Sigmoid colon (tissue), 6 donors: ENCODE measurements at regions not wholly inside any gene's neighbourhood (a gene's known extent, or its start where the extent isn't known, plus 50 kb on each side); places are given as distances from the start of the nearest gene placed in this dataset.

ENCODE experiments used
- DNase-seq: peaks from one replicate; pipeline ENCODE4 v3.0.0-alpha.2; 2019
- H3K27ac ChIP-seq, 4 donors: fragments of 200-600 bp; sonication (generic); one replicate each; pipeline ENCODE4 v1.5.1; 2016 to 2019; ENCODE audit warnings: mild to moderate bottlenecking in 1 of 4
- H3K27me3 ChIP-seq, 3 donors: fragments of 200-600 bp; sonication (generic); one replicate each; pipeline ENCODE4 v1.5.1; 2019; ENCODE audit warnings: mild to moderate bottlenecking in 1 of 3
- H3K36me3 ChIP-seq, 4 donors: fragments of 200-600 bp; sonication (generic); one replicate each; pipeline ENCODE4 v1.5.1; 2016 to 2019
- H3K4me1 ChIP-seq, 4 donors: fragments of 200-600 bp; sonication (generic); one replicate each; pipeline ENCODE4 v1.5.1; 2017 to 2019
- H3K4me3 ChIP-seq, 4 donors: fragments of 200-600 bp; sonication (generic); one replicate each; pipeline ENCODE4 v1.5.1; 2017 to 2019; ENCODE audit warnings: mild to moderate bottlenecking in 2 of 4, moderate library complexity in 1 of 4
- H3K9me3 ChIP-seq, 4 donors: fragments of 200-600 bp in 3 of 4; sonication (generic) in 3 of 4; one replicate each; pipeline versions ENCODE4 v1.5.1 to v1.6.1; 2013 to 2019
- CTCF ChIP-seq, 4 experiments: fragments of 450-650 bp in 3 of 4; fragments of 200-600 bp in 1 of 4; IDR thresholded peaks; one replicate each; pipeline ENCODE4 v1.5.1; 2016 to 2019; ENCODE audit warnings: antibody characterized with exemption in 4 of 4, mild to moderate bottlenecking in 3 of 4, moderate library complexity in 2 of 4
- EP300 ChIP-seq, 4 donors: sonication (generic); formaldehyde crosslinking; IDR thresholded peaks; one replicate each; pipeline ENCODE4 v1.6.1; 2017; ENCODE audit warnings: antibody characterized with exemption in 4 of 4
- POLR2A ChIP-seq, 2 donors: fragments of 450-650 bp; IDR thresholded peaks; one replicate each; pipeline ENCODE4 v1.6.1; 2016; ENCODE audit warnings: antibody characterized with exemption in 2 of 2, mild to moderate bottlenecking in 2 of 2, moderate library complexity in 2 of 2
- POLR2AphosphoS5 ChIP-seq, 4 donors: sonication (generic); formaldehyde crosslinking; IDR thresholded peaks; one replicate each; pipeline ENCODE4 v1.6.1; 2017; ENCODE audit warnings: antibody characterized with exemption in 4 of 4
- WGBS, 2 donors: extraction: QIAGEN DNeasy Blood & Tissue Kit; methylation state at CpG; one replicate each; pipeline ENCODE4 v1.1.7; 2013; 5-methylcytosine and 5-hydroxymethylcytosine counted together
- intact Hi-C: fragments of 100-400 bp; cut with DNase I; formaldehyde crosslinking; loops from one replicate; pipeline ENCODE4 v1.15.1; 2023
- donor health status: healthy with polysubstance abuse.
- donor health status: healthy.

GRCh38 chr5:7321724-7322123 is 74.2 kb upstream of the ADCY2 start:
- 58% methylated on average over 2 of the region's 2 CpGs for WGBS, 2 donors
- Histone ChIP-seq H3K4me3 (no peak overlapping the region), H3K4me1 (peaks cover 0 to 8% (median 0%) of the 10 kb centered on the region in 4 donors), H3K36me3 (no peaks in the 10 kb centered on the region), H3K27me3 (no peaks in the 10 kb centered on the region), H3K9me3 (no peaks in the 10 kb centered on the region), H3K27ac (no peak overlapping the region)
- intact Hi-C loops, result no loop called here
- TF ChIP-seq POLR2AphosphoS5 (IDR thresholded peaks at IDR 0.05), result peak in 1 of 4 donors; percentile 41
- no peak for TF ChIP-seq POLR2A (IDR thresholded peaks at IDR 0.05)
- no peak for TF ChIP-seq CTCF (IDR thresholded peaks at IDR 0.05)
- TF ChIP-seq EP300 (IDR thresholded peaks at IDR 0.05), result no peak
- DNase-seq, result no peak

- TF ChIP-seq POLR2AphosphoS5 (IDR thresholded peaks at IDR 0.05) (no peak), EP300 (IDR thresholded peaks at IDR 0.05) (no peak), POLR2A (IDR thresholded peaks at IDR 0.05) (no peak), CTCF (IDR thresholded peaks at IDR 0.05) (no peak)
- WGBS, 2 donors, result 83 to 85% methylated on average over 4 of the region's 4 CpGs
- no peaks in the 10 kb centered on the region for H3K27me3 ChIP-seq
- no peak overlapping the region for H3K27ac ChIP-seq
- no peaks in the 10 kb centered on the region for H3K36me3 ChIP-seq
- peaks cover 0 to 8% (median 0%) of the 10 kb centered on the region in 4 donors for H3K4me1 ChIP-seq
- DNase-seq, result no peak
- H3K9me3 ChIP-seq, result no peaks in the 10 kb centered on the region
- intact Hi-C loops, result no loop called here
- H3K4me3 ChIP-seq, result no peak overlapping the region
Observed at GRCh38 chr5:7324919-7325318, 71.0 kb upstream of the ADCY2 start.

DNA sequence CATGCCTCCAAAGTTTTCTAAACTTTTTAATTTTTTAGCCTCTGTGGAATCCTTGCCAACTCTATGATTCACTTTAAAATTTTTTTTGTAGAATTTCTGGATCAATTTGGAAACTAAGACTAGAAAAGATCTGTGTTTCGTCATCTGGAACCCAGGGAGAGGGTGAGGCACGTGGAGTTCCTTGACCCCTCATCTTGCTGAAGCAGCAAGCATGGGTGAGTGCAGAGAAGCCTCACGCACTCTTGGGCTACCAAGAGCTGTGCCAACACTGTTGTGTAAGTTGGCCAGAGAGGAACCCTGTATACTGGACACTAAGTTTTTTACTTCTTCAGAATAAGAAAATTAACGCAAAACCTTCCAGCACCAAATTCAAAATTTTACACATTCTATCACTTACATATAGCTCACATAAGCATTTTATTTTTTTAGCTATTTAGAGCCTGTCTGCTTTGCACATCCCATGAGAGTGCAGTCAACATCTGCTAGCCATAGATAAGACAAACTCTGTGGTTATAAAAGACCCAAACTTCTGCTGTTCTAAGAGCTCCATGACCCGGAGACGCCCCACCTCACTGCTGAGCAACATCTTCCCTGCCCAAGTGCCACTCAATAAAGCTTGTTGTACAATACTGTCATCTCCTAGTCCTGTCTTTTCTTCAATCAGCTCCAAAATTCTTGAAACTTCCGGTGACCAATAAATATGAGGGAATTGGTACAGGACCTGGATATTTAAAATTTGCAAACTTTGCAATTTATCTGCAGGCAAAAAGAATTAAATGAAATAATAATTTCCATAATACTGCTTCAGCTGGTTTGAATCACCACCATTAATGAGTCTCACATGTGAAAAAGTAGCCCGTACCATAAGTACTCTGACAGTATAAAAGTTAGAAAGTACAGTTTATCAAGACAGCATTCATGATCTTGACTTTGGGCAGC is 69.7 kb upstream of the ADCY2 start:
- DNase-seq, result no peak
- Histone ChIP-seq H3K9me3 (no peaks in the 10 kb centered on the region), H3K27ac (no peak overlapping the region), H3K4me1 (peaks cover 0 to 8% (median 0%) of the 10 kb centered on the region in 4 donors), H3K4me3 (no peak overlapping the region), H3K27me3 (no peaks in the 10 kb centered on the region), H3K36me3 (no peaks in the 10 kb centered on the region)
- WGBS, 2 donors, result 88 to 90% methylated on average over 8 of the region's 8 CpGs
- intact Hi-C loops, result no loop called here
- TF ChIP-seq POLR2AphosphoS5 (IDR thresholded peaks at IDR 0.05) (peak in 1 of 4 donors; percentile 9), CTCF (IDR thresholded peaks at IDR 0.05) (no peak), POLR2A (IDR thresholded peaks at IDR 0.05) (no peak)

- H3K36me3 ChIP-seq, result no peaks in the 10 kb centered on the region
- intact Hi-C loops, result no loop called here
- DNase-seq, result no peak
- H3K4me1 ChIP-seq, result no peaks in the 10 kb centered on the region
- no peaks in the 10 kb centered on the region for H3K9me3 ChIP-seq
- whole genome bisulfite sequencing, 2 donors, result 59 to 64% methylated on average over 4 of the region's 4 CpGs
- H3K27ac ChIP-seq, result no peak overlapping the region
- H3K4me3 ChIP-seq, result no peak overlapping the region
- H3K27me3 ChIP-seq, result no peaks in the 10 kb centered on the region
- TF ChIP-seq POLR2AphosphoS5 (IDR thresholded peaks at IDR 0.05), result no peak
- TF ChIP-seq EP300 (IDR thresholded peaks at IDR 0.05), result no peak
- no peak for TF ChIP-seq CTCF (IDR thresholded peaks at IDR 0.05)
- TF ChIP-seq POLR2A (IDR thresholded peaks at IDR 0.05), result no peak
Observed at GRCh38 chr5:7329141-7329540, 66.8 kb upstream of the ADCY2 start.
